CD8-positive, alpha-beta memory T cell (primary cell): ENCODE measurements at regions not wholly inside any gene's neighbourhood (a gene's known extent, or its start where the extent isn't known, plus 50 kb on each side); places are given as distances from the start of the nearest gene placed in this dataset.

Source experiments
- CTCF ChIA-PET: fragments of 350-600 bp; sonication (Branson Sonifier 250); formaldehyde crosslinking; loops from one replicate; lab custom pipeline; 2021; ENCODE audit warnings: antibody characterized with exemption; lab: Charles Lee
- POLR2A ChIA-PET: fragments of 350-600 bp; sonication (Branson Sonifier 250); formaldehyde crosslinking; loops from one replicate; lab custom pipeline; 2021; ENCODE audit warnings: antibody characterized with exemption; lab: Charles Lee
- DNase-seq, 5 donors: peaks; one replicate each; pipeline versions ENCODE4 v3.0.0 to v3.0.0-alpha.2; 2020 to 2022; ENCODE audit warnings: mixed read lengths in 1 of 5
- H3K27ac ChIP-seq: one replicate; pipeline ENCODE4 v1.7.0; 2013; ENCODE audit warnings: low read depth, mild to moderate bottlenecking, low read length, moderate library complexity
- H3K27me3 ChIP-seq: 2 replicates; pipeline ENCODE4 v1.7.0; 2013; ENCODE audit warnings: low read length, mild to moderate bottlenecking; ENCODE audit not compliant: insufficient read depth, poor library complexity, severe bottlenecking
- H3K36me3 ChIP-seq: 2 replicates; pipeline ENCODE4 v1.7.0; 2013; ENCODE audit warnings: mild to moderate bottlenecking, low read length, moderate library complexity; ENCODE audit not compliant: insufficient read depth
- H3K4me1 ChIP-seq: 2 replicates; pipeline ENCODE4 v1.7.0; 2013; ENCODE audit warnings: mild to moderate bottlenecking, low read length, moderate library complexity; ENCODE audit not compliant: insufficient read depth
- H3K4me3 ChIP-seq: 2 replicates; pipeline ENCODE4 v1.7.0; 2013; ENCODE audit warnings: mild to moderate bottlenecking, low read length
- H3K9me3 ChIP-seq: 2 replicates; pipeline ENCODE4 v1.7.0; 2013; ENCODE audit warnings: mild to moderate bottlenecking, low read length
- H3K27ac Mint-ChIP-seq, 8 donors: one replicate each; pipeline ENCODE4 v1.8.0; 2020 to 2021; ENCODE audit warnings: mixed read lengths in 8 of 8, mild to moderate bottlenecking in 6 of 8, inconsistent platforms in 3 of 8, moderate library complexity in 3 of 8
- H3K27me3 Mint-ChIP-seq, 2 donors: one replicate each; pipeline ENCODE4 v1.8.0; 2020 to 2021; ENCODE audit warnings: mixed read lengths in 2 of 2, mild to moderate bottlenecking in 1 of 2, moderate library complexity in 1 of 2
- H3K36me3 Mint-ChIP-seq, 3 donors: one replicate each; pipeline ENCODE4 v1.8.0; 2020 to 2021; ENCODE audit warnings: mixed read lengths in 3 of 3, inconsistent platforms in 1 of 3, mild to moderate bottlenecking in 1 of 3
- H3K4me1 Mint-ChIP-seq, 3 donors: one replicate each; pipeline ENCODE4 v1.8.0; 2020 to 2021; ENCODE audit warnings: mixed read lengths in 3 of 3, inconsistent platforms in 1 of 3, mild to moderate bottlenecking in 1 of 3
- H3K4me3 Mint-ChIP-seq, 7 donors: one replicate each; pipeline ENCODE4 v1.8.0; 2020 to 2021; ENCODE audit warnings: mixed read lengths in 7 of 7, mild to moderate bottlenecking in 6 of 7, moderate library complexity in 4 of 7, inconsistent platforms in 2 of 7
- H3K9me3 Mint-ChIP-seq, 5 donors: one replicate each; pipeline ENCODE4 v1.8.0; 2020 to 2022; ENCODE audit warnings: mixed read lengths in 5 of 5, mild to moderate bottlenecking in 3 of 5, moderate library complexity in 2 of 5, inconsistent platforms in 1 of 5

DNA sequence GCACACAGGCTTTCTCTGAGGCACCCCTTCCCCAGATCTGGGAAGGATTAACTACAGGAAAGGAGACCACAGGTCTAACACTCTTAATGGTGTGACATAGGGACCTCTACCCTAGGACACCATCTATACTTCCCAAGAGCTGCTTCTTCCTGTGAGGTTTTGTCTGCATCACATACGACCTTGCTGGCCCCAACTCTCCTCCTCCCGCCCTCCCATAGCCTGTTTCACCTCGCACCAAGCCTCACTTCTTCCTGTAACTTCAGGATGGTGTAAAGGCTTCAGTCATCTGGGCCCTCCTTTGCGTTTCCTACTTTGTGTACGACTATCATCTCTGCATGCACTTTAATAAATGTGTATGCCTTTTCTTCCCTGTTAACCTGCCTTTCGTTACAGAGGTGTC is 274.3 kb downstream of the KLF6 start:
- no peaks in the 10 kb centered on the region for H3K9me3 Mint-ChIP-seq
- no peaks in the 10 kb centered on the region for H3K4me1 ChIP-seq
- H3K4me1 Mint-ChIP-seq = peaks cover 0 to 9% (median 2%) of the 10 kb centered on the region in 3 donors
- H3K4me3 Mint-ChIP-seq = no peak overlapping the region
- H3K4me3 ChIP-seq = no peak overlapping the region
- ChIA-PET POLR2A (no interaction called here), CTCF (no interaction called here)
- H3K27ac Mint-ChIP-seq = peak overlapping the region in 2 of 8 donors; percentile 15 to 39
- H3K27me3 ChIP-seq = no peaks in the 10 kb centered on the region
- no peaks in the 10 kb centered on the region for H3K9me3 ChIP-seq
- peaks cover 0 to 2% (median 0%) of the 10 kb centered on the region in 3 donors for H3K36me3 Mint-ChIP-seq
- no peak overlapping the region for H3K27ac ChIP-seq
- H3K27me3 Mint-ChIP-seq = peaks cover 2 to 4% of the 10 kb centered on the region in 2 donors
- no peak for DNase-seq
- H3K36me3 ChIP-seq = no peaks in the 10 kb centered on the region

- H3K27me3 Mint-ChIP-seq = peaks cover 0 to under 1% of the 10 kb centered on the region in 2 donors
- Histone ChIP-seq H3K4me3 (no peak overlapping the region), H3K27ac (no peak overlapping the region), H3K4me1 (no peaks in the 10 kb centered on the region), H3K36me3 (no peaks in the 10 kb centered on the region), H3K9me3 (no peaks in the 10 kb centered on the region), H3K27me3 (no peaks in the 10 kb centered on the region)
- peak overlapping the region in 2 of 8 donors; percentile 12 to 43 for H3K27ac Mint-ChIP-seq
- peaks cover 0 to 2% (median 0%) of the 10 kb centered on the region in 3 donors for H3K36me3 Mint-ChIP-seq
- ChIA-PET POLR2A (no interaction called here), CTCF (no interaction called here)
- peaks cover 0 to 9% (median 2%) of the 10 kb centered on the region in 3 donors for H3K4me1 Mint-ChIP-seq
- H3K4me3 Mint-ChIP-seq = no peak overlapping the region
- H3K9me3 Mint-ChIP-seq = no peaks in the 10 kb centered on the region
- DNase-seq = no peak
These were observed 275.7 kb downstream of the KLF6 start for GRCh38 chr10:3509355-3509754.

GRCh38 chr10:3503299-3503698 is 281.7 kb downstream of the KLF6 start:
- Histone ChIP-seq H3K27me3 (no peaks in the 10 kb centered on the region), H3K9me3 (no peaks in the 10 kb centered on the region), H3K4me3 (no peak overlapping the region), H3K27ac (no peak overlapping the region), H3K4me1 (no peaks in the 10 kb centered on the region), H3K36me3 (no peaks in the 10 kb centered on the region)
- Mint-ChIP-seq H3K27ac (no peak overlapping the region), H3K4me1 (no peaks in the 10 kb centered on the region), H3K4me3 (no peak overlapping the region), H3K36me3 (peaks cover 0 to 2% (median 0%) of the 10 kb centered on the region in 3 donors), H3K27me3 (peaks cover 2 to 22% of the 10 kb centered on the region in 2 donors), H3K9me3 (no peaks in the 10 kb centered on the region)
- POLR2A ChIA-PET = no interaction called here
- no peak for DNase-seq
- CTCF ChIA-PET = no interaction called here

- H3K27ac Mint-ChIP-seq = no peak overlapping the region
- no peak for DNase-seq
These were observed 282.3 kb downstream of the KLF6 start for GRCh38 chr10:3502673-3503072.

GRCh38 chr10:3500408-3500856 is 284.6 kb downstream of the KLF6 start:
- no peak overlapping the region for H3K27ac ChIP-seq
- H3K4me1 ChIP-seq = no peaks in the 10 kb centered on the region
- Mint-ChIP-seq H3K27me3 (peaks cover 10 to 43% of the 10 kb centered on the region in 2 donors), H3K4me3 (no peak overlapping the region), H3K4me1 (no peaks in the 10 kb centered on the region), H3K36me3 (peaks cover 0 to 2% (median 0%) of the 10 kb centered on the region in 3 donors), H3K27ac (no peak overlapping the region), H3K9me3 (no peaks in the 10 kb centered on the region)
- POLR2A ChIA-PET = no interaction called here
- H3K4me3 ChIP-seq = no peak overlapping the region
- no peaks in the 10 kb centered on the region for H3K27me3 ChIP-seq
- DNase-seq = no peak
- H3K9me3 ChIP-seq = no peaks in the 10 kb centered on the region
- CTCF ChIA-PET = no interaction called here
- H3K36me3 ChIP-seq = no peaks in the 10 kb centered on the region

More at GRCh38 chr10:3502673-3503072, 282.3 kb downstream of the KLF6 start:
- Histone ChIP-seq H3K9me3 (no peaks in the 10 kb centered on the region), H3K4me3 (no peak overlapping the region), H3K4me1 (no peaks in the 10 kb centered on the region), H3K27ac (no peak overlapping the region), H3K27me3 (no peaks in the 10 kb centered on the region), H3K36me3 (no peaks in the 10 kb centered on the region)
- ChIA-PET CTCF (no interaction called here), POLR2A (no interaction called here)
- H3K4me3 Mint-ChIP-seq = no peak overlapping the region
- no peaks in the 10 kb centered on the region for H3K4me1 Mint-ChIP-seq
- H3K27me3 Mint-ChIP-seq = peaks cover 2 to 22% of the 10 kb centered on the region in 2 donors
- no peaks in the 10 kb centered on the region for H3K9me3 Mint-ChIP-seq
- H3K36me3 Mint-ChIP-seq = peaks cover 0 to 2% (median 0%) of the 10 kb centered on the region in 3 donors

- Histone ChIP-seq H3K36me3 (no peaks in the 10 kb centered on the region), H3K4me1 (no peaks in the 10 kb centered on the region), H3K27me3 (no peaks in the 10 kb centered on the region), H3K4me3 (no peak overlapping the region), H3K9me3 (no peaks in the 10 kb centered on the region), H3K27ac (no peak overlapping the region)
- no peaks in the 10 kb centered on the region for H3K4me1 Mint-ChIP-seq
- no peak for DNase-seq
- H3K36me3 Mint-ChIP-seq = peaks cover 0 to 2% (median 0%) of the 10 kb centered on the region in 3 donors
- H3K27ac Mint-ChIP-seq = no peak overlapping the region
- H3K27me3 Mint-ChIP-seq = peaks cover 12 to 53% of the 10 kb centered on the region in 2 donors
- no peak overlapping the region for H3K4me3 Mint-ChIP-seq
- H3K9me3 Mint-ChIP-seq = no peaks in the 10 kb centered on the region
- ChIA-PET POLR2A (no interaction called here), CTCF (no interaction called here)
These were observed 285.9 kb downstream of the KLF6 start for GRCh38 chr10:3499120-3499519.

GRCh38 chr10:3497581-3497980 is 287.4 kb downstream of the KLF6 start:
- Mint-ChIP-seq H3K4me1 (no peaks in the 10 kb centered on the region), H3K4me3 (no peak overlapping the region), H3K27me3 (peaks cover 12 to 52% of the 10 kb centered on the region in 2 donors), H3K9me3 (no peaks in the 10 kb centered on the region), H3K27ac (no peak overlapping the region), H3K36me3 (peaks cover 0 to 2% (median 0%) of the 10 kb centered on the region in 3 donors)
- Histone ChIP-seq H3K9me3 (no peaks in the 10 kb centered on the region), H3K27ac (no peak overlapping the region), H3K4me3 (no peak overlapping the region), H3K27me3 (no peaks in the 10 kb centered on the region), H3K36me3 (no peaks in the 10 kb centered on the region), H3K4me1 (no peaks in the 10 kb centered on the region)
- no peak for DNase-seq
- ChIA-PET POLR2A (no interaction called here), CTCF (no interaction called here)

DNA sequence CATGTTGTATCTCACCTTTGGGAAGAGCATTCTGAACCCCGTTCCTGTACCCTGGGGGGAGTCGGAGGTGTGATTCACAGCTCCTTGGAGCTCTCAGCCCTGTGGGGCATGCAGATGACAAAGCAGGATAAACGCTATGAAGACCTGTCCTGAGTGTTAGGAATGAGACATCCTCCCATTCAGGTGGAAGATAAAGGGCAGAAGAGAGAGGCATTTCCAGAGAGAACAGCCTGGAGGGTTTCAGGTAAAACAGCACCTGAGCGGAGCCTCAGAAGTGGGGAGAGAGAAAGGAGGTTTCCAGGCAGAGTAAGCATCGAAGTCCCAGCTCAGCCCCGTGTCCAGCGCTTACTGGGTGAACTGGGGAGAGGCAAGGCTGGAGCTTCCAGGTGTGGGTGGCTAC is 288.9 kb downstream of the KLF6 start:
- H3K27me3 ChIP-seq = no peaks in the 10 kb centered on the region
- H3K4me1 ChIP-seq = no peaks in the 10 kb centered on the region
- H3K36me3 ChIP-seq = no peaks in the 10 kb centered on the region
- H3K36me3 Mint-ChIP-seq = peaks cover 0 to 2% (median 0%) of the 10 kb centered on the region in 3 donors
- no peak for DNase-seq
- no peaks in the 10 kb centered on the region for H3K9me3 Mint-ChIP-seq
- H3K4me3 ChIP-seq = no peak overlapping the region
- no peak overlapping the region for H3K27ac Mint-ChIP-seq
- H3K4me1 Mint-ChIP-seq = no peaks in the 10 kb centered on the region
- POLR2A ChIA-PET = no interaction called here
- H3K9me3 ChIP-seq = no peaks in the 10 kb centered on the region
- H3K27me3 Mint-ChIP-seq = peaks cover 12 to 50% of the 10 kb centered on the region in 2 donors
- CTCF ChIA-PET = no interaction called here
- no peak overlapping the region for H3K27ac ChIP-seq
- no peak overlapping the region for H3K4me3 Mint-ChIP-seq
